Neural cell (in vitro differentiated cells): ENCODE measurements at regions not wholly inside any gene's neighbourhood (a gene's known extent, or its start where the extent isn't known, plus 50 kb on each side); places are given as distances from the start of the nearest gene placed in this dataset.

Source experiments
- H2AFZ ChIP-seq: fragments of 200-600, 300-800 bp; sonication (generic), shearing (Covaris generic); 2 replicates; pipeline ENCODE4 v1.6.0; 2014; ENCODE audit warnings: low read depth, mild to moderate bottlenecking, antibody characterized with exemption, low read length, moderate library complexity
- H3F3A ChIP-seq: fragments of 200-600 bp; shearing (Covaris generic); 2 replicates; pipeline ENCODE4 v1.6.1; 2016; ENCODE audit warnings: mild to moderate bottlenecking, moderate library complexity, mixed read lengths, antibody characterized with exemption, low read length; ENCODE audit not compliant: insufficient read depth, poor library complexity, severe bottlenecking
- H3K27ac ChIP-seq: fragments of 200-600, 300-800 bp; sonication (generic), shearing (Covaris generic); 2 replicates; pipeline ENCODE4 v1.5.1; 2014; ENCODE audit warnings: mild to moderate bottlenecking, low read length, moderate library complexity
- H3K27me3 ChIP-seq: fragments of 300-800, 200-600 bp; sonication (generic), shearing (Covaris generic); 2 replicates; pipeline ENCODE4 v1.6.0; 2014; ENCODE audit warnings: mild to moderate bottlenecking, low read depth, low read length, moderate library complexity; ENCODE audit not compliant: insufficient read depth
- H3K36me3 ChIP-seq: fragments of 300-800, 200-600 bp; sonication (generic), shearing (Covaris generic); 2 replicates; pipeline ENCODE4 v1.5.1; 2014; ENCODE audit warnings: mild to moderate bottlenecking, antibody characterized with exemption, low read length, moderate library complexity; ENCODE audit not compliant: insufficient read depth
- H3K4me2 ChIP-seq: fragments of 300-800, 200-600 bp; sonication (generic), shearing (Covaris generic); 2 replicates; pipeline ENCODE4 v1.6.0; 2014; ENCODE audit warnings: mild to moderate bottlenecking, low read length
- H3K4me3 ChIP-seq: fragments of 300-800, 200-600 bp; sonication (generic), shearing (Covaris generic); 2 replicates; pipeline ENCODE4 v1.5.1; 2014; ENCODE audit warnings: mild to moderate bottlenecking, low read length, moderate library complexity
- H3K79me2 ChIP-seq: fragments of 200-600 bp; shearing (Covaris generic); replicated peaks from 2 replicates; pipeline ENCODE4 v1.6.0; 2014; ENCODE audit warnings: mild to moderate bottlenecking, low read length, moderate library complexity; ENCODE audit not compliant: insufficient read depth
- H3K9ac ChIP-seq: fragments of 300-800, 200-600 bp; sonication (generic), shearing (Covaris generic); 2 replicates; pipeline ENCODE4 v1.6.1; 2016; ENCODE audit warnings: mild to moderate bottlenecking, low read length, mixed read lengths
- H3K9me2 ChIP-seq: fragments of 200-600 bp; shearing (Covaris generic); 2 replicates; pipeline ENCODE4 v1.6.1; 2016; ENCODE audit warnings: mild to moderate bottlenecking, low read length, mixed read lengths; ENCODE audit not compliant: insufficient read depth
- H3K9me3 ChIP-seq: fragments of 200-600, 300-800 bp; sonication (generic), shearing (Covaris generic); 2 replicates; pipeline ENCODE4 v1.6.1; 2016; ENCODE audit warnings: mild to moderate bottlenecking, mixed run types, low read length, moderate library complexity, mixed read lengths
- H4K20me1 ChIP-seq: fragments of 200-600 bp; shearing (Covaris generic); 2 replicates; pipeline ENCODE4 v1.6.1; 2016; ENCODE audit warnings: mild to moderate bottlenecking, mixed run types; ENCODE audit not compliant: insufficient read depth
- CTCF ChIP-seq: fragments of 450-650 bp; IDR thresholded peaks from 2 replicates; pipeline ENCODE4 v1.5.1; 2014; ENCODE audit warnings: antibody characterized with exemption, mild to moderate bottlenecking, moderate library complexity; ENCODE audit not compliant: poor library complexity, severe bottlenecking
- EP300 ChIP-seq: fragments of 450-650 bp; conservative IDR thresholded peaks from 2 replicates; pipeline ENCODE4 v1.6.1; 2014; ENCODE audit warnings: antibody characterized with exemption, mild to moderate bottlenecking, moderate library complexity; ENCODE audit not compliant: poor library complexity, severe bottlenecking
- EZH2 ChIP-seq: fragments of 200-600, 300-800 bp; shearing (Covaris generic), sonication (generic); IDR thresholded peaks from 2 replicates; pipeline ENCODE4 v1.6.1; 2014; ENCODE audit warnings: antibody characterized with exemption, low read length, borderline replicate concordance, mild to moderate bottlenecking; ENCODE audit not compliant: insufficient read depth, poor library complexity, severe bottlenecking
- MXI1 ChIP-seq: fragments of 450-650 bp; conservative IDR thresholded peaks from 2 replicates; pipeline ENCODE4 v1.6.1; 2014; ENCODE audit warnings: antibody characterized with exemption, mild to moderate bottlenecking; ENCODE audit not compliant: poor library complexity, severe bottlenecking
- POLR2AphosphoS5 ChIP-seq: IDR thresholded peaks from 2 replicates; pipeline ENCODE4 v1.6.1; 2012
- RAD21 ChIP-seq: fragments of 450-650 bp; conservative IDR thresholded peaks from 2 replicates; pipeline ENCODE4 v1.6.1; 2014; ENCODE audit warnings: antibody characterized with exemption, mild to moderate bottlenecking, moderate library complexity
- REST ChIP-seq: IDR thresholded peaks from 2 replicates; pipeline ENCODE4 v1.6.1; 2012; ENCODE audit warnings: borderline replicate concordance
- SMC3 ChIP-seq: fragments of 450-650 bp; conservative IDR thresholded peaks from 2 replicates; pipeline ENCODE4 v1.6.1; 2014; ENCODE audit warnings: antibody characterized with exemption, mild to moderate bottlenecking, moderate library complexity; ENCODE audit not compliant: poor library complexity
- TAF1 ChIP-seq: IDR thresholded peaks from 2 replicates; pipeline ENCODE4 v1.6.1; 2012; ENCODE audit warnings: low read depth

GRCh38 chr1:94609619-94610018 lies 68.1 kb upstream of the F3 start:
- H3K79me2 ChIP-seq: no peaks in the 10 kb centered on the region
- no peaks in the 10 kb centered on the region for H3F3A ChIP-seq
- H3K4me2 ChIP-seq: no peak overlapping the region
- no peaks in the 10 kb centered on the region for H3K9me2 ChIP-seq
- H3K27me3 ChIP-seq: no peaks in the 10 kb centered on the region
- H3K27ac ChIP-seq: no peak overlapping the region
- no peak overlapping the region for H3K9ac ChIP-seq
- H3K36me3 ChIP-seq: no peaks in the 10 kb centered on the region
- no peaks in the 10 kb centered on the region for H3K9me3 ChIP-seq
- no peak for TF ChIP-seq RAD21
- no peak for TF ChIP-seq REST
- no peak for TF ChIP-seq CTCF
- no peak overlapping the region for H3K4me3 ChIP-seq
- no peaks in the 10 kb centered on the region for H4K20me1 ChIP-seq
- no peak overlapping the region for H2AFZ ChIP-seq

GRCh38 chr1:94608852-94609530 lies 67.4 kb upstream of the F3 start:
- H3K4me2 ChIP-seq: no peak overlapping the region
- no peaks in the 10 kb centered on the region for H4K20me1 ChIP-seq
- H3F3A ChIP-seq: no peaks in the 10 kb centered on the region
- H3K9me3 ChIP-seq: no peaks in the 10 kb centered on the region
- H3K36me3 ChIP-seq: no peaks in the 10 kb centered on the region
- no peak for TF ChIP-seq EZH2
- no peak for TF ChIP-seq SMC3
- no peak for TF ChIP-seq CTCF
- TF ChIP-seq EP300: no peak
- no peak for TF ChIP-seq TAF1
- no peak for TF ChIP-seq RAD21
- no peak for TF ChIP-seq POLR2AphosphoS5
- no peak for TF ChIP-seq REST
- no peak for TF ChIP-seq MXI1
- no peak overlapping the region for H2AFZ ChIP-seq
- H3K4me3 ChIP-seq: no peak overlapping the region
- H3K27me3 ChIP-seq: no peaks in the 10 kb centered on the region
- no peak overlapping the region for H3K9ac ChIP-seq
- H3K79me2 ChIP-seq: no peaks in the 10 kb centered on the region
- no peak overlapping the region for H3K27ac ChIP-seq
- H3K9me2 ChIP-seq: no peaks in the 10 kb centered on the region
